MM.1S (cell line): ENCODE measurements at regions not wholly inside any gene's neighbourhood (a gene's known extent, or its start where the extent isn't known, plus 50 kb on each side); places are given as distances from the start of the nearest gene placed in this dataset.

Experiments used
- EZH2 ChIP-seq: fragments of 300-600 bp; sonication (generic); optimal IDR thresholded peaks from 2 replicates; pipeline ENCODE3; 2017; ENCODE audit warnings: low read depth, mild to moderate bottlenecking, antibody characterized with exemption, low read length, mixed read lengths
- TF ChIP-seq, protein P1 (sequence below): fragments of 300-600 bp; sonication (generic); IDR thresholded peaks from 2 replicates; pipeline ENCODE4 v1.5.1; 2016; ENCODE audit warnings: antibody characterized with exemption, low read length, mixed read lengths

DNA sequence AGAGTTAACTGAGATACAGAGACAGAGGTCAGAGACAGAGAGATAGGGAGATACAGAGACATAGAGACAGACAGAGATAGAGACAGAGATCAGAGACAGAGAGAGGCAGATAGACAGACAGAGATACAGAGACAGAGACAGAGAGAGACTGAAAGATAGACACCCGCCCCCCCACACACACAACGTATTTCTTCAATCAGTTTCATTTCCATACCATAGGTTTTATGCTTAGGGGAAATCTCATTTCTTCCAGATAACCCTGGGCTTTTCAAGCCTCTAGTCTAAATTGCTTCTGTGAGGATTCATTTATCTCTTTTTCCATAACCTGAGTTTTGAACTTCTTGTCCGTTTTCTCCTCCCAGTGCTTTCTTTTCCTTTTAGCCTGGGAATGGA, 94.6 kb downstream of the CD8B2 start:
- TF ChIP-seq, protein P1, sequence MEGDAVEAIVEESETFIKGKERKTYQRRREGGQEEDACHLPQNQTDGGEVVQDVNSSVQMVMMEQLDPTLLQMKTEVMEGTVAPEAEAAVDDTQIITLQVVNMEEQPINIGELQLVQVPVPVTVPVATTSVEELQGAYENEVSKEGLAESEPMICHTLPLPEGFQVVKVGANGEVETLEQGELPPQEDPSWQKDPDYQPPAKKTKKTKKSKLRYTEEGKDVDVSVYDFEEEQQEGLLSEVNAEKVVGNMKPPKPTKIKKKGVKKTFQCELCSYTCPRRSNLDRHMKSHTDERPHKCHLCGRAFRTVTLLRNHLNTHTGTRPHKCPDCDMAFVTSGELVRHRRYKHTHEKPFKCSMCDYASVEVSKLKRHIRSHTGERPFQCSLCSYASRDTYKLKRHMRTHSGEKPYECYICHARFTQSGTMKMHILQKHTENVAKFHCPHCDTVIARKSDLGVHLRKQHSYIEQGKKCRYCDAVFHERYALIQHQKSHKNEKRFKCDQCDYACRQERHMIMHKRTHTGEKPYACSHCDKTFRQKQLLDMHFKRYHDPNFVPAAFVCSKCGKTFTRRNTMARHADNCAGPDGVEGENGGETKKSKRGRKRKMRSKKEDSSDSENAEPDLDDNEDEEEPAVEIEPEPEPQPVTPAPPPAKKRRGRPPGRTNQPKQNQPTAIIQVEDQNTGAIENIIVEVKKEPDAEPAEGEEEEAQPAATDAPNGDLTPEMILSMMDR, result no peak
- TF ChIP-seq EZH2, result no peak
